Activated CD8-positive, alpha-beta memory T cell treated with anti-CD3 and anti-CD28 coated beads for 4 hours (primary cell): ENCODE measurements at regions not wholly inside any gene's neighbourhood (a gene's known extent, or its start where the extent isn't known, plus 50 kb on each side); places are given as distances from the start of the nearest gene placed in this dataset.

Experiments
- DNase-seq, 2 donors: peaks; one replicate each; pipeline ENCODE4 v3.0.0-alpha.2; 2020; ENCODE audit warnings: low read depth in 2 of 2

GRCh38 chr4:123319639-123320038, 77.0 kb upstream of the SPRY1 start:
- no peak for DNase-seq

- DNase-seq, result no peak
Observed at GRCh38 chr4:123323998-123324397, 72.6 kb upstream of the SPRY1 start.

GRCh38 chr4:123325241-123325681, 71.3 kb upstream of the SPRY1 start:
- DNase-seq, result no peak

- no peak for DNase-seq
Observed at GRCh38 chr4:123327346-123327745, 69.2 kb upstream of the SPRY1 start.

- DNase-seq, result no peak
Observed at GRCh38 chr4:123327846-123328429, 68.7 kb upstream of the SPRY1 start.

- DNase-seq, result no peak
Observed at GRCh38 chr4:123338715-123339114, 57.9 kb upstream of the SPRY1 start.

GRCh38 chr4:123339507-123340380, 56.9 kb upstream of the SPRY1 start:
- DNase-seq, result no peak

GRCh38 chr4:123340381-123340701, 56.3 kb upstream of the SPRY1 start:
- DNase-seq, result no peak

GRCh38 chr4:123342498-123342897, 54.1 kb upstream of the SPRY1 start:
- no peak for DNase-seq

- DNase-seq, result no peak
Observed at GRCh38 chr4:123343400-123344041, 53.1 kb upstream of the SPRY1 start.

- no peak for DNase-seq
Observed at GRCh38 chr4:123345137-123345934, 51.3 kb upstream of the SPRY1 start.

- no peak for DNase-seq
Observed at GRCh38 chr4:123345935-123346300, 50.7 kb upstream of the SPRY1 start.

GRCh38 chr4:123346330-123346940, 50.2 kb upstream of the SPRY1 start:
- no peak for DNase-seq
